ENCODE measurements at regions not wholly inside any gene's neighbourhood (a gene's known extent, or its start where the extent isn't known, plus 50 kb on each side); places are given as distances from the start of the nearest gene placed in this dataset.

GRCh38 chr14:101435546-101435945 lies 125.7 kb upstream of the DIO3 start:
- WGBS, result 92% methylated on average over 8 of the region's 8 CpGs
- DNase-seq (ENCODE audit: low spot score in 2 of 2), result no peak
- no peak overlapping the region for H3K4me3 ChIP-seq
- H3K27me3 ChIP-seq, result peaks cover 7% of the 10 kb centered on the region
- H3K9me3 ChIP-seq, result no peaks in the 10 kb centered on the region
- H3K27ac ChIP-seq, result no peak overlapping the region
- no peaks in the 10 kb centered on the region for H3K36me3 ChIP-seq
- no peaks in the 10 kb centered on the region for H3K4me1 ChIP-seq
- TF ChIP-seq CTCF (IDR thresholded peaks at IDR 0.05), result no peak

GRCh38 chr14:101439023-101439422 lies 122.3 kb upstream of the DIO3 start:
- WGBS, result 71% methylated on average over 3 of the region's 3 CpGs
- Histone ChIP-seq H3K4me1 (no peaks in the 10 kb centered on the region), H3K36me3 (no peaks in the 10 kb centered on the region), H3K27ac (no peak overlapping the region), H3K4me3 (no peak overlapping the region), H3K27me3 (peaks cover 19% of the 10 kb centered on the region), H3K9me3 (no peaks in the 10 kb centered on the region)
- no peak for TF ChIP-seq POLR2AphosphoS5 (IDR thresholded peaks at IDR 0.05)
- no peak for TF ChIP-seq CTCF (IDR thresholded peaks at IDR 0.05)
- no peak for TF ChIP-seq EP300 (IDR thresholded peaks at IDR 0.05)
- TF ChIP-seq POLR2A (IDR thresholded peaks at IDR 0.05), result no peak
- DNase-seq (ENCODE audit: low spot score in 2 of 2), result no peak

- no peaks in the 10 kb centered on the region for H3K36me3 ChIP-seq
- no peak overlapping the region for H3K27ac ChIP-seq
- no peaks in the 10 kb centered on the region for H3K4me1 ChIP-seq
- TF ChIP-seq POLR2AphosphoS5 (IDR thresholded peaks at IDR 0.05) (no peak), POLR2A (IDR thresholded peaks at IDR 0.05) (no peak), CTCF (IDR thresholded peaks at IDR 0.05) (no peak), EP300 (IDR thresholded peaks at IDR 0.05) (no peak)
- peaks cover 29% of the 10 kb centered on the region for H3K27me3 ChIP-seq
- no peak overlapping the region for H3K4me3 ChIP-seq
- DNase-seq (ENCODE audit: low spot score in 2 of 2), result no peak
- no peaks in the 10 kb centered on the region for H3K9me3 ChIP-seq
- WGBS, result 58% methylated on average over 6 of the region's 6 CpGs
Measured at GRCh38 chr14:101440496-101440895, 120.8 kb upstream of the DIO3 start.

DNA sequence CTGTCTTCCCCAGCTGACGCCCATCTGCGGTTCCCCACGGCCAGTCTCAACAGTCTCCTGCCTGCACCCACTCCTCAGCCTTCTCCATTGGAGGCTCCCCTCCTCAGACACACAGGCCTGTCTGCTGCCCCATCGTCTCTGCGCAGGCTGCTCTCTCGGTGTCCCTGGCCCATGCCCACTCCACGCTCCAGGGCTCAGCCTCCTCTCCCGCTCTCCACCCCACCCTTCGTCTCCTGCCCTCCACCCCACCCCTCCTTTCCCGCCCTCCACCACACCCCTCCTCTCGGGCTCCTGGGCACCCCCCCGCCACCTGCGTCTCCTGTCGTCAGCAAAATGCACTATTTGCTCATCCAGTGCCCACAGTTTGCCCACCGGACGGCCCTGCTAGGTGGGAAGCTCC lies 119.6 kb upstream of the DIO3 start:
- Histone ChIP-seq H3K4me1 (no peaks in the 10 kb centered on the region), H3K4me3 (no peak overlapping the region), H3K27me3 (peaks cover 34% of the 10 kb centered on the region), H3K9me3 (no peaks in the 10 kb centered on the region), H3K36me3 (no peaks in the 10 kb centered on the region), H3K27ac (no peak overlapping the region)
- 91% methylated on average over 16 of the region's 16 CpGs for WGBS
- TF ChIP-seq POLR2A (IDR thresholded peaks at IDR 0.05), result no peak
- DNase-seq (ENCODE audit: low spot score in 2 of 2), result no peak

- no peak overlapping the region for H3K4me3 ChIP-seq
- 87% methylated on average over 21 of the region's 21 CpGs for WGBS
- no peak for DNase-seq (ENCODE audit: low spot score in 2 of 2)
- H3K36me3 ChIP-seq, result no peaks in the 10 kb centered on the region
- H3K9me3 ChIP-seq, result no peaks in the 10 kb centered on the region
- no peak for TF ChIP-seq CTCF (IDR thresholded peaks at IDR 0.05)
- TF ChIP-seq POLR2AphosphoS5 (IDR thresholded peaks at IDR 0.05), result no peak
- no peak for TF ChIP-seq EP300 (IDR thresholded peaks at IDR 0.05)
- TF ChIP-seq POLR2A (IDR thresholded peaks at IDR 0.05), result no peak
- no peak overlapping the region for H3K27ac ChIP-seq
- H3K27me3 ChIP-seq, result peaks cover 35% of the 10 kb centered on the region
- H3K4me1 ChIP-seq, result no peaks in the 10 kb centered on the region
Measured at GRCh38 chr14:101442451-101442850, 118.8 kb upstream of the DIO3 start.

GRCh38 chr14:101444116-101444515 lies 117.2 kb upstream of the DIO3 start:
- DNase-seq (ENCODE audit: low spot score in 2 of 2), result no peak
- Histone ChIP-seq H3K36me3 (no peaks in the 10 kb centered on the region), H3K27ac (no peak overlapping the region), H3K9me3 (no peaks in the 10 kb centered on the region), H3K4me3 (no peak overlapping the region), H3K4me1 (no peaks in the 10 kb centered on the region), H3K27me3 (peaks cover 35% of the 10 kb centered on the region)
- no peak for TF ChIP-seq POLR2A (IDR thresholded peaks at IDR 0.05)
- TF ChIP-seq EP300 (IDR thresholded peaks at IDR 0.05), result no peak
- TF ChIP-seq POLR2AphosphoS5 (IDR thresholded peaks at IDR 0.05), result peak; percentile 29 to 68 (median 64)
- no peak for TF ChIP-seq CTCF (IDR thresholded peaks at IDR 0.05)
- WGBS, result 42% methylated on average over 7 of the region's 7 CpGs

Data from suprapubic skin (tissue), 4 donors.